IPS-15b (cell line): ENCODE measurements at regions not wholly inside any gene's neighbourhood (a gene's known extent, or its start where the extent isn't known, plus 50 kb on each side); places are given as distances from the start of the nearest gene placed in this dataset.
"Not testable (repeated sequence)": the region's sequence is repeated elsewhere in the genome, so short reads cannot be mapped to it uniquely, and the experiment has no call there.

Experiments
- H3K27me3 ChIP-seq: one replicate; pipeline ENCODE4 v1.6.1; 2013; ENCODE audit warnings: low read length; ENCODE audit not compliant: control insufficient read depth, insufficient read depth
- H3K36me3 ChIP-seq: one replicate; pipeline ENCODE4 v1.6.1; 2013; ENCODE audit warnings: low read length; ENCODE audit not compliant: control insufficient read depth, insufficient read depth
- H3K4me1 ChIP-seq: one replicate; pipeline ENCODE4 v1.6.1; 2013; ENCODE audit warnings: mild to moderate bottlenecking, low read length; ENCODE audit not compliant: control insufficient read depth, insufficient read depth
- H3K4me3 ChIP-seq: one replicate; pipeline ENCODE4 v1.5.1; 2013; ENCODE audit warnings: low read depth, low read length
- H3K9ac ChIP-seq: one replicate; pipeline ENCODE4 v1.6.1; 2013; ENCODE audit warnings: low read depth, mild to moderate bottlenecking, low read length
- H3K9me3 ChIP-seq: one replicate; pipeline ENCODE4 v1.6.1; 2013; ENCODE audit warnings: mild to moderate bottlenecking, low read length; ENCODE audit not compliant: control insufficient read depth, insufficient read depth

DNA sequence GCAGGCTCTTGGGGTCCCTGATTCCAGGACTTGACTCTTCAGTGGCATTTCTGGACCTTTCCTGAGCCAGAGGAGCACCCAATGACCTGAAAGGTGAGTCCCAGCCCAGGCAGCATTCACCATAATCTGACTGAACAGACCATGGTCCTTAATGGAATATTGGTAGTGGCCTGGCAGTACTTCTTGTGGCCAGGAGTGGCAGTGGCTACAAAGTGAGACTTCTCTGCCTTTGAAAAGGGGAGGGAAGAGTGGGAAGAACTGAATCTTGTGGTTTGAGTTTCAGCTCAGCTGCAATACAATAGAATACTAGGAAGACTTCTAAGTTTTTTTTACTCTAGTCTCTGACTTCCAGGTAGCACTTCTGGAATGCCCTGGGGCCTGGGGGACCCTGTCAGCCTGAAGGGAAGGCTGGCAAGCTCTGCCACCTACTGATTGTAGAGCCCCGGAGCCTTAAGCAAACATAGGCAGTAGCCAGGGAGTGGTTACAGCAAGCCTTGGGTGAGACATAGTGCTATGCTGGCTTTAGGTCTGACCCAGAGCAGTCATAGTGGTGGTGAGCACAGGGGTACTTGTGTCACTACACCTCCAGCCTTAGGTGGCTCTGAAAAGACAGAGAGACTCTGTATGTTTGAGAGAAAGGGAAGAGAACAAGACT lies 674.2 kb upstream of the MANEA start:
- no peaks in the 10 kb centered on the region for H3K27me3 ChIP-seq
- H3K4me3 ChIP-seq: no peak overlapping the region
- no peaks in the 10 kb centered on the region for H3K4me1 ChIP-seq
- H3K9me3 ChIP-seq: no peaks in the 10 kb centered on the region
- H3K9ac ChIP-seq: no peak overlapping the region
- H3K36me3 ChIP-seq: no peaks in the 10 kb centered on the region

GRCh38 chr6:94899191-94899590 lies 678.1 kb upstream of the MANEA start:
- Histone ChIP-seq H3K4me3 (no peak overlapping the region), H3K27me3 (no peaks in the 10 kb centered on the region), H3K4me1 (peaks cover 1% of the 10 kb centered on the region), H3K36me3 (no peaks in the 10 kb centered on the region), H3K9me3 (no peaks in the 10 kb centered on the region), H3K9ac (no peak overlapping the region)

GRCh38 chr6:94894300-94894699 lies 683.0 kb upstream of the MANEA start:
- H3K9ac ChIP-seq: no peak overlapping the region
- H3K4me3 ChIP-seq: no peak overlapping the region

DNA sequence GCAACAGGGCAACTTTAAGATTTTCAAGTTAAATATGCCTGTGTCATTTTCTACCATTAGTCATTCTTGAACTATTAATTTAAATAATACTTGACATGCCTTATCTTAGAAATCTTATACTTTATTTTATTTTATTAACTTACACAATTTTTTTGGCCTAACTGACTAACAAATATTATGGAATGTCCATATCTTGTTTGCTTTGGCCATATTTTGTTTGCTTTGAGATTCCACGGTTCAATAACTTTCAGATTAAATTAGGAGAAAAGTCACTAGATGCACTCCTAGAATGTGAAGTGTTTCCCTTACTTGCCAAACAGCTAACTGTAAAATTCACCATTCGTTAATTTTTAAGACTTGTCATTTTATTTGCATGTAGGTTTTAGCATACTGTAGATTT lies 684.0 kb upstream of the MANEA start:
- H3K4me3 ChIP-seq: no peak overlapping the region
- H3K9me3 ChIP-seq: no peaks in the 10 kb centered on the region
- H3K27me3 ChIP-seq: no peaks in the 10 kb centered on the region
- H3K36me3 ChIP-seq: no peaks in the 10 kb centered on the region
- H3K4me1 ChIP-seq: peaks cover 4% of the 10 kb centered on the region
- no peak overlapping the region for H3K9ac ChIP-seq

More at GRCh38 chr6:94894300-94894699, 683.0 kb upstream of the MANEA start:
- Histone ChIP-seq H3K9me3 (no peaks in the 10 kb centered on the region), H3K36me3 (no peaks in the 10 kb centered on the region), H3K4me1 (peaks cover 4% of the 10 kb centered on the region), H3K27me3 (no peaks in the 10 kb centered on the region)

DNA sequence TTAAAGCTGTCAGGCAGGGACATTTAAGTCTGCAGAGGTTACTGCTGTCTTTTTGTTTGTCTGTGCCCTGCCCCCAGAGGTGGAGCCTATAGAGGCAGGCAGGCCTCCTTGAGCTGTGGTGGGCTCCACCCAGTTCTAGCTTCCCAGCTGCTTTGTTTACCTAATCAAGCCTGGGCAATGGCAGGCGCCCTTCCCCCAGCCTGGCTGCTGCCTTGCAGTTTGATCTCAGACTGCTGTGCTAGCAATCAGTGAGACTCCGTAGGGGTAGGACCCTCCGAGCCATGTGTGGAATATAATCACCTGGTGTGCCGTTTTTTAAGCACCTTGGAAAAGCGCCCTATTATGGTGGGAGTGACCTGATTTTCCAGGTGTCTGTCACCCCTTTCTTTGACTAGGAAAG lies 703.5 kb upstream of the MANEA start:
- not testable (repeated sequence) for H3K4me1 ChIP-seq, H3K9ac ChIP-seq, H3K27me3 ChIP-seq, H3K36me3 ChIP-seq, H3K9me3 ChIP-seq, H3K4me3 ChIP-seq

DNA sequence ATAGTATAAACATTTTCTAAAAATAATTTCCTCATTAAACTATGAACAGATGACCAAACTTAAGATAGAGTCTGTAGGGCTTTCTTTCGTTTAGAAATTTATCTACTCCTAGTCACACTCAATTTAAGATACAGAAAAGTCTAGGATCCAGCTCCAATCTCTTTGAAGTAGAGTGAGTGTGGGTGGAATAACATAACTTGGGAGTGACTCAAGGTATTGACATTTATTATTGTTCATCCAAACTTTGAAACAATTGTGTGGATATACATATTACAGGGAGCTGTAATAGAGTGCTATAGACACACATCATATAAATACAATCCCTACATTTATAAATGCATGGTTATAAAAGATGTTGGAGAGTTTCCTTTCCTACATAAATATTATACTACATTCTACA lies 715.2 kb upstream of the MANEA start:
- Histone ChIP-seq H3K9me3 (no peaks in the 10 kb centered on the region), H3K4me1 (no peaks in the 10 kb centered on the region), H3K36me3 (no peaks in the 10 kb centered on the region), H3K4me3 (no peak overlapping the region), H3K27me3 (no peaks in the 10 kb centered on the region), H3K9ac (no peak overlapping the region)

DNA sequence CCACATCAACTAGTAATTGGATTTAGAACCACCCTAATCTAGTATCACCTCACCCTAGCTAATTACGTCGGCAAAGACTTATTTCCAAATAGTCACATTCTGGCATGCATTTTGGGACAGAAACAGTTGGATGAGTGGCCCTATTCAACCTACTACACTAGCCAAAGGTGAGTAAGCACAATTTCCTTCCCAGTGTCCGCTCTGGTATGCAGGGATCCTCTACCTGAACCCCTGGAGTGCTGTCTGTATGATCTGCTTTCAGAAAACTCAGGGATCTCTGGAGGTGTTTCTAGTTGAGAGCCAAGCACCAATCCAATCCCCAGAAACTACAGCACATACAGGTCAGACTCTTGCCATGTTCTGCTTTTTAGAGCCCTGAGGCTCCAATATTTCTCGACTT lies 717.4 kb upstream of the MANEA start:
- no peaks in the 10 kb centered on the region for H3K4me1 ChIP-seq
- H3K27me3 ChIP-seq: no peaks in the 10 kb centered on the region
- no peak overlapping the region for H3K4me3 ChIP-seq
- no peaks in the 10 kb centered on the region for H3K36me3 ChIP-seq
- H3K9me3 ChIP-seq: no peaks in the 10 kb centered on the region
- H3K9ac ChIP-seq: no peak overlapping the region

DNA sequence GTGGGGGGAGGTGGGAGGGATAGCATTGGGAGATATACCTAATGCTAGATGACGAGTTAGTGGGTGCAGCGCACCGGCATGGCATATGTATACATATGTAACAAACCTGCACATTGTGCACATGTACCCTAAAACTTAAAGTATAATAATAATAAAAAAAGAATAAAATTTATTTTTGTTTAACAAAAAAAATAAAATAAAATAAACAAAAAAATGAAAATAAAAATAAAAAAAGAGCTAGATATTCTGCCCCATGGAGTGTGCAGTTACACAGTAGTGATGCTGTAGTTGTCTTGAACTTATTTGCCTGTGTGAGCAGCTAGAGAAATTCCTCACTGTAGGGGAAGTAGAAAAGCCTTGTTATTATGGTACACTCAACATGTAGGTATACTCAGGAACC lies 720.3 kb upstream of the MANEA start:
- not testable (repeated sequence) for H3K4me1 ChIP-seq, H3K9ac ChIP-seq, H3K36me3 ChIP-seq, H3K4me3 ChIP-seq, H3K27me3 ChIP-seq, H3K9me3 ChIP-seq

DNA sequence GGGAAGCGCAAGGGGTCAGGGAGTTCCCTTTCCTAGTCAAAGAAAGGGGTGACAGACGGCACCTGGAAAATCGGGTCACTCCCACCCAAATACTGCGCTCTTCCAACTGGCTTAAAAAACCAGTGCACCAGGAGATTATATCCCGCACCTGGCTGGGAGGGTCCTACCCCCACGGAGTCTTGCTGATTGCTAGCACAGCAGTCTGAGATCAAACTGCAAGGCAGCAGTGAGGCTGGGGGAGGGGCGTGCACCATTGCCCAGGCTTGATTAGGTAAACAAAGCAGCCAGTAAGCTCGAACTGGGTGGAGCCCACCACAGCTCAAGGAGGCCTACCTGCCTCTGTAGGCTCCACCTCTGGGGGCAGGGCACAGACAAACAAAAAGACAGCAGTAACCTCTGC lies 726.0 kb upstream of the MANEA start:
- H3K27me3 ChIP-seq, H3K9me3 ChIP-seq, H3K9ac ChIP-seq, H3K36me3 ChIP-seq, H3K4me3 ChIP-seq, H3K4me1 ChIP-seq: not testable (repeated sequence)

GRCh38 chr6:94845742-94846141 lies 731.6 kb upstream of the MANEA start:
- Histone ChIP-seq H3K4me1 (no peaks in the 10 kb centered on the region), H3K36me3 (no peaks in the 10 kb centered on the region), H3K9me3 (peaks cover 1% of the 10 kb centered on the region), H3K27me3 (no peaks in the 10 kb centered on the region), H3K9ac (no peak overlapping the region), H3K4me3 (no peak overlapping the region)

GRCh38 chr6:94835264-94835663 lies 742.1 kb upstream of the MANEA start:
- Histone ChIP-seq H3K9ac (no peak overlapping the region), H3K9me3 (no peaks in the 10 kb centered on the region), H3K36me3 (no peaks in the 10 kb centered on the region), H3K4me3 (no peak overlapping the region), H3K4me1 (no peaks in the 10 kb centered on the region), H3K27me3 (no peaks in the 10 kb centered on the region)

DNA sequence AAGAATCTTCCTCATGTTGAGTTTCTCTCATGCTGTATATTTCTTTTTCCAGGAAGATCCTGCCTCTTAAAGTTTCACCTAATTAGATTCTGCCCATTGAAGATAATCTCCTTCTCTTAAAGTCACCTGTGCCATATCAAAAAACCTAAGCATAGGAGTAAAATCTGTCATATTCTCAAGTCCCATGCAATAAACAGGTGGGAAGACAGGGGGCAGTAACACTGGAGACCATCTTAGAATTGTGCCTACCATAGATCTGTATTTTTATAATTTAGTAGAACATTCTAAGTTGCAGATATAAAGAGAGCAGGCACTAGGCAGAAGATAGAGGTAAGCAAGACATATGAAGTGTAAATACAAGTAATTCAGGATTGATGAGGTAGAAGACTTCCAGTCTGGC lies 763.5 kb upstream of the MANEA start:
- H3K4me1 ChIP-seq: no peaks in the 10 kb centered on the region
- no peak overlapping the region for H3K9ac ChIP-seq
- H3K4me3 ChIP-seq: no peak overlapping the region
- no peaks in the 10 kb centered on the region for H3K27me3 ChIP-seq
- H3K36me3 ChIP-seq: no peaks in the 10 kb centered on the region
- no peaks in the 10 kb centered on the region for H3K9me3 ChIP-seq
